Activated CD8-positive, alpha-beta T cell treated with anti-CD3 and anti-CD28 coated beads for 36 hours (primary cell): ENCODE measurements at regions not wholly inside any gene's neighbourhood (a gene's known extent, or its start where the extent isn't known, plus 50 kb on each side); places are given as distances from the start of the nearest gene placed in this dataset.

Experiments used
- ATAC-seq: fragments of 200-7000 bp; cut with Tn5 transposase; one replicate; pipeline ENCODE4 v1.10.0; 2021; ENCODE audit warnings: mild to moderate bottlenecking, moderate library complexity
- CTCF ChIA-PET: fragments of 350-600 bp; sonication (Branson Sonifier 250); formaldehyde crosslinking; loops from one replicate; lab custom pipeline; 2021; ENCODE audit warnings: antibody characterized with exemption; lab: Charles Lee
- POLR2A ChIA-PET: fragments of 350-600 bp; sonication (Branson Sonifier 250); formaldehyde crosslinking; loops from one replicate; lab custom pipeline; 2021; ENCODE audit warnings: antibody characterized with exemption; lab: Charles Lee
- DNase-seq: peaks from one replicate; pipeline ENCODE4 v3.0.0-alpha.2; 2020
- H3K27ac Mint-ChIP-seq: one replicate; pipeline ENCODE4 v1.8.0; 2021; ENCODE audit warnings: mild to moderate bottlenecking, mixed read lengths
- H3K27me3 Mint-ChIP-seq: one replicate; pipeline ENCODE4 v1.8.0; 2021; ENCODE audit warnings: mixed read lengths
- H3K36me3 Mint-ChIP-seq: one replicate; pipeline ENCODE4 v1.8.0; 2021; ENCODE audit warnings: low read depth, mixed read lengths
- H3K4me1 Mint-ChIP-seq: one replicate; pipeline ENCODE4 v1.8.0; 2021; ENCODE audit warnings: low read depth, mixed read lengths
- H3K4me3 Mint-ChIP-seq: one replicate; pipeline ENCODE4 v1.8.0; 2021; ENCODE audit warnings: mild to moderate bottlenecking, moderate library complexity, mixed read lengths
- H3K9me3 Mint-ChIP-seq: one replicate; pipeline ENCODE4 v1.8.0; 2021; ENCODE audit warnings: mixed read lengths
- intact Hi-C: fragments of 100-400 bp; cut with micrococcal nuclease; formaldehyde crosslinking; loops from one replicate; pipeline ENCODE4 v1.10.0; 2022
- TF ChIP-seq, protein P1 (sequence below): fragments of 200-600 bp; IDR thresholded peaks from one replicate; pipeline ENCODE4 v1.8.0; 2022; ENCODE audit warnings: antibody characterized with exemption, mild to moderate bottlenecking

DNA sequence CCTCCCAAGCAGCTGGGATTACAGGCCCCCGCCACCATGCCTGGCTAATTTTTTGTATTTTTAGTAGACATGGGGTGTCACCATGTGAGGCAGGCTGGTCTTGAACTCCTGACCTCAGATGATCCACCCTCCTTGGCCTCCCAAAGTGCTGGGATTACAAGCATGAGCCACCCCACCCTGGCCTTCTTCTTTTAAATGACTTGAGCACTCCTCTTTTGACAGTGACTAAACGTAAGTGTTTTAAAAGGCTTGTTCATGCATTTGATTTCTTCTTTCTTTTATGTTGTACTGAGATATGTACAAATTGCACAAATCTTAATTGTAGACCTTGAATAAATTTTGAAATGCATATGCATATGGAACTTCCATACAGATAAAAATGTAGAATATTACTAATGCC lies 337.9 kb downstream of the CETN3 start:
- ATAC-seq (no peak), DNase-seq (no peak)
- no peak overlapping the region for H3K4me3 Mint-ChIP-seq
- H3K9me3 Mint-ChIP-seq: peaks cover 3% of the 10 kb centered on the region
- no peak overlapping the region for H3K27ac Mint-ChIP-seq
- POLR2A ChIA-PET: no interaction called here
- CTCF ChIA-PET: no interaction called here
- intact Hi-C loops: no loop called here
- no peaks in the 10 kb centered on the region for H3K27me3 Mint-ChIP-seq
- TF ChIP-seq, protein P1, sequence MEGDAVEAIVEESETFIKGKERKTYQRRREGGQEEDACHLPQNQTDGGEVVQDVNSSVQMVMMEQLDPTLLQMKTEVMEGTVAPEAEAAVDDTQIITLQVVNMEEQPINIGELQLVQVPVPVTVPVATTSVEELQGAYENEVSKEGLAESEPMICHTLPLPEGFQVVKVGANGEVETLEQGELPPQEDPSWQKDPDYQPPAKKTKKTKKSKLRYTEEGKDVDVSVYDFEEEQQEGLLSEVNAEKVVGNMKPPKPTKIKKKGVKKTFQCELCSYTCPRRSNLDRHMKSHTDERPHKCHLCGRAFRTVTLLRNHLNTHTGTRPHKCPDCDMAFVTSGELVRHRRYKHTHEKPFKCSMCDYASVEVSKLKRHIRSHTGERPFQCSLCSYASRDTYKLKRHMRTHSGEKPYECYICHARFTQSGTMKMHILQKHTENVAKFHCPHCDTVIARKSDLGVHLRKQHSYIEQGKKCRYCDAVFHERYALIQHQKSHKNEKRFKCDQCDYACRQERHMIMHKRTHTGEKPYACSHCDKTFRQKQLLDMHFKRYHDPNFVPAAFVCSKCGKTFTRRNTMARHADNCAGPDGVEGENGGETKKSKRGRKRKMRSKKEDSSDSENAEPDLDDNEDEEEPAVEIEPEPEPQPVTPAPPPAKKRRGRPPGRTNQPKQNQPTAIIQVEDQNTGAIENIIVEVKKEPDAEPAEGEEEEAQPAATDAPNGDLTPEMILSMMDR: no peak
- no peaks in the 10 kb centered on the region for H3K4me1 Mint-ChIP-seq
- no peaks in the 10 kb centered on the region for H3K36me3 Mint-ChIP-seq

DNA sequence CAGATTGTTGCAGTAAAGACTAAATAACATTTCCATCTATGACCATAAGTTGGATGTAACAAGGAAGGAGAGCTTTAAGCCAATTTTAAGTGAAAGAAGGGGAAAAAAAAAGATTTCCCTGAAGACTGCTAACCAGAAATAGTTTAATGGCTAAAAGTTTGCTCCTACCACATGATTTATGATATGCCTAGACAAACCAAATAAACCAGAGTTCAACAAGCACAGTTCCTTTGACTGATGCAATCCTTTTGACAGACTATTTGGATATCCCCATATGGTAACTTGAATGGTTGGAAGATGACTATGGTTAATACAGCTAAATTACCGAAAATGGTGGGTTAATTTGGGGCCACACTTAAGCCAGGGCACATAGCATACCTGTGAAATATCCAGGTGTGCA lies 338.5 kb downstream of the CETN3 start:
- intact Hi-C loops: no loop called here
- Mint-ChIP-seq H3K4me3 (no peak overlapping the region), H3K9me3 (peaks cover 3% of the 10 kb centered on the region), H3K27ac (no peak overlapping the region), H3K36me3 (no peaks in the 10 kb centered on the region), H3K4me1 (no peaks in the 10 kb centered on the region), H3K27me3 (no peaks in the 10 kb centered on the region)
- POLR2A ChIA-PET: no interaction called here
- DNase-seq (no peak), ATAC-seq (no peak)
- CTCF ChIA-PET: no interaction called here
- TF ChIP-seq, protein P1: no peak

DNA sequence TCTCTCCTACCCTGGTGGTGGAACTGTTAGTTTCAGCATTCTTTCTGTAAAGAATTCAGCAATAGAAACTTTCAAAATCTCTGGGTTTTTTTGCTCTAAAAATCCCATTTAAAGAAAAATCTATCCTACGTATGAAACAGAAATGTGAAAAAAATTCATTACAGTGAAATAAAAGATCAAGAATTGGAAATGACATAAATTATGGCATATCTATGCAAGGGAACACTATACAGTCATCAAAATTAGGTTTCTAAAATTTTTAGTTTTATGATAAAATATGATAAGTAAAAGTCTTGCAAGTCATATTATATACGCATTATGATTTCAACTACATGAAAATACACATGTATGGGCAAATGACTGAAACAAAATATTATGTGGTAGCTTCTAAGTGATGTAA lies 342.6 kb downstream of the CETN3 start:
- ATAC-seq (no peak), DNase-seq (no peak)
- Mint-ChIP-seq H3K4me1 (no peaks in the 10 kb centered on the region), H3K4me3 (no peak overlapping the region), H3K27ac (no peak overlapping the region), H3K9me3 (peaks cover 3% of the 10 kb centered on the region), H3K36me3 (no peaks in the 10 kb centered on the region), H3K27me3 (no peaks in the 10 kb centered on the region)
- ChIA-PET CTCF (no interaction called here), POLR2A (no interaction called here)
- TF ChIP-seq, protein P1: no peak
- intact Hi-C loops: no loop called here

DNA sequence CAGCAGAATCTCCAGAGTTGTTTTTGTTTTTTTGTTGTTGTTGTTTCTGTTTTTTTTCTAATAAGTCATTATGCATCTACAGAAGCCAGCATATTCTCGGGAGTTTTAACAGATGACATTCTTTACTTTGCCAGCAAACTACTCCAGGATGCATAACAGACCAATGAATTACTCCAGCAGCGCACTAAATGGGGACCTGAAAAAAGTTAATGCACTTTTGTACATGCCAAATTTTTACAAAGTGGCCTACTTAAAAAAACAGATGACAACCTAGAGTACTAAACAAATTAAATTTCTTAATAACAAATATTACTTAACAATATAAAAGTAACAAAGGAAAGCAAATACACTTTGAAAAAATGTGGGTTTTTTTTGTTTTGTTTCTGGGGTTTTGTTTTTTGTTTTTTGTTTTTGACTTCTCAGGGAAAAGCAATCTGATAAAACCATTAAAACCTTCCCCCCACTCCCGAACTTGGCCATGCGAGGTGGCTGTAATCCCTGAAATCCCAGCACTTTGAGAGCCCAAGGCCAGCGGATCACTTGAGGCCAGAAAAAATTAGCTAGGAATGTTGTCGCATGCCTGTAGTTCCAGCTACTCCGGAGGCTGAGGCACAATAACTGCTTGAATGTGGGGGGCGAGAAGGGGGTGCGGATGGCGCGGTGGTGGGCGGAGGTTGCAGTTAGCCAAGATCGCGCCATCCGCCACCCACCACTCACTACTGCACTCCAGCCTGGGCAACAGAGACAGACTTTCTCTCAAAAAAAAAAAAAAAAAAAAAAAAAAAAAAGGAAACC lies 352.4 kb downstream of the CETN3 start:
- Mint-ChIP-seq H3K27ac (no peak overlapping the region), H3K36me3 (no peaks in the 10 kb centered on the region), H3K9me3 (peaks cover 11% of the 10 kb centered on the region), H3K4me3 (no peak overlapping the region), H3K27me3 (no peaks in the 10 kb centered on the region), H3K4me1 (no peaks in the 10 kb centered on the region)
- ChIA-PET POLR2A (no interaction called here), CTCF (no interaction called here)
- no peak for ATAC-seq
- no peak for DNase-seq
- intact Hi-C loops: no loop called here
- TF ChIP-seq, protein P1: no peak

GRCh38 chr5:90055831-90056328 lies 353.7 kb downstream of the CETN3 start:
- TF ChIP-seq, protein P1: no peak
- no peak for DNase-seq
- peaks cover 6% of the 10 kb centered on the region for H3K9me3 Mint-ChIP-seq
- H3K4me1 Mint-ChIP-seq: no peaks in the 10 kb centered on the region
- H3K36me3 Mint-ChIP-seq: no peaks in the 10 kb centered on the region
- no peak overlapping the region for H3K4me3 Mint-ChIP-seq
- intact Hi-C loops: no loop called here
- H3K27me3 Mint-ChIP-seq: no peaks in the 10 kb centered on the region
- H3K27ac Mint-ChIP-seq: no peak overlapping the region
- ChIA-PET POLR2A (no interaction called here), CTCF (no interaction called here)
- ATAC-seq: no peak
